ENCODE measurements at regions not wholly inside any gene's neighbourhood (a gene's known extent, or its start where the extent isn't known, plus 50 kb on each side); places are given as distances from the start of the nearest gene placed in this dataset.

DNA sequence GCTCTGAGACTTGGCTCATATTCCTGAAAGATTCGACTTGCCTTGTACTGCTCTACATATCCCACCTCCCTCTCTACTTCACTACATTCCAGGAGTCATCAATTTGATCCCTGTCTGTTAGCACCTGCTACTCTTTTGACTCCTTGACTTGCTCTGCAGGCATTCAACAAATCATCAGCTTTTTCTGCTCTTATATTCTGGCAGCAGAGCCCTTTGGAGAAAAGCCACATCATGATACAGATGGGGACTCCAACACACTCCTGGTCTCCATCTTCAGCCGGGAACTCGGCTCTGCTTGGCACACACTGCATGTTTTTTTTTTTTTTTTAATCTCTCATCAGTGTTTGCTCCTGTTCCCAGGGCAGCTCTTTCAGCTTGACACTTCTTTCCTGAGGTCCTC lies 293.2 kb upstream of the LCORL start:
- POLR2A ChIA-PET: no interaction called here
- CTCF ChIA-PET: no interaction called here
- DNase-seq (ENCODE audit: low read depth, low spot score): no peak
- TF ChIP-seq, protein P1, sequence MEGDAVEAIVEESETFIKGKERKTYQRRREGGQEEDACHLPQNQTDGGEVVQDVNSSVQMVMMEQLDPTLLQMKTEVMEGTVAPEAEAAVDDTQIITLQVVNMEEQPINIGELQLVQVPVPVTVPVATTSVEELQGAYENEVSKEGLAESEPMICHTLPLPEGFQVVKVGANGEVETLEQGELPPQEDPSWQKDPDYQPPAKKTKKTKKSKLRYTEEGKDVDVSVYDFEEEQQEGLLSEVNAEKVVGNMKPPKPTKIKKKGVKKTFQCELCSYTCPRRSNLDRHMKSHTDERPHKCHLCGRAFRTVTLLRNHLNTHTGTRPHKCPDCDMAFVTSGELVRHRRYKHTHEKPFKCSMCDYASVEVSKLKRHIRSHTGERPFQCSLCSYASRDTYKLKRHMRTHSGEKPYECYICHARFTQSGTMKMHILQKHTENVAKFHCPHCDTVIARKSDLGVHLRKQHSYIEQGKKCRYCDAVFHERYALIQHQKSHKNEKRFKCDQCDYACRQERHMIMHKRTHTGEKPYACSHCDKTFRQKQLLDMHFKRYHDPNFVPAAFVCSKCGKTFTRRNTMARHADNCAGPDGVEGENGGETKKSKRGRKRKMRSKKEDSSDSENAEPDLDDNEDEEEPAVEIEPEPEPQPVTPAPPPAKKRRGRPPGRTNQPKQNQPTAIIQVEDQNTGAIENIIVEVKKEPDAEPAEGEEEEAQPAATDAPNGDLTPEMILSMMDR (IDR thresholded peaks at IDR 0.05; ENCODE audit: insufficient read depth, low read length, missing control alignments): no peak
- H3K4me3 ChIP-seq (ENCODE audit: low read depth, low read length): no peak overlapping the region

- ChIA-PET CTCF (no interaction called here), POLR2A (no interaction called here)
- DNase-seq (ENCODE audit: low read depth, low spot score): no peak
- TF ChIP-seq, protein P1 (IDR thresholded peaks at IDR 0.05; ENCODE audit: insufficient read depth, low read length, missing control alignments): no peak
- no peak overlapping the region for H3K4me3 ChIP-seq (ENCODE audit: low read depth, low read length)
These were observed 276.1 kb upstream of the LCORL start for GRCh38 chr4:18297684-18298083.

DNA sequence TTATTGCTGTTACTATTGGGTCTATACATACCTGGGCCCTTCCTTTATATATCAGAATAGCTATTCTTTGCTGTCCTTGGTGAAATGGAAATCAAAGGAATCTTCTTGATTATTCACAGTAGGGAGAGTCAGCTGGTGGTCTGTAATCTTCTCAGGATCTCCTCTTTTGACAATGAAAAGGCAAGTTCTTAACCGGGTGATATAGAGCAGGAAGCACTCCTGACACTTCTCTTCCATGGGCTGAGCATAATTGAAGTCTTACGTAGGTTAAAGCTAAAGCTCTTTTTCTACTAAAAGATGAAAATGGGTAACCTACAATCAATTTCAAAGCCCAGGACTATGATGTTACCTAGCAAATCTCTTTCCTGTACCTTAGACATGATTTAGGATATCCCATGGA lies 274.9 kb upstream of the LCORL start:
- no peak overlapping the region for H3K4me3 ChIP-seq (ENCODE audit: low read depth, low read length)
- CTCF ChIA-PET: no interaction called here

DNA sequence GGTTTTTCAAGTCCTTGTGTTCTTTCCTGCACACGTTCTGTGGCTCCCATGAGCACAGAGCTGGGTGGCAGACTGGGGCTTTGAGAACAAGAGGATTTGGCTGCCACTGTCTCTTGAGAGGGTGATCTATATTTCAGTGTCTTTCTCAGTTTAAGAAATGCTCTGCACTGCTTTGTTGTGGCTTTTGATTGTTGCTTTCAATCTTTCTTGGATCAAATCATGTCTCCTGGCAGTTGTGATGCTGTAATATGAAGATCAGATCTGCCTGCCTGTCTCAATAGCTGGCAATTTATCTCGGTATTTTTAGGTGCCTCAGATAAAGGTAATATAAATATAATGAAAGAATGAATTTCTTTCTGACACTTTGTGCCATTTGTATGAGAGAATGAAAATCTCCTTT lies 273.3 kb upstream of the LCORL start:
- DNase-seq (ENCODE audit: low read depth, low spot score): no peak
- POLR2A ChIA-PET: no interaction called here
- TF ChIP-seq, protein P1 (IDR thresholded peaks at IDR 0.05; ENCODE audit: insufficient read depth, low read length, missing control alignments): no peak
- no peak overlapping the region for H3K4me3 ChIP-seq (ENCODE audit: low read depth, low read length)
- CTCF ChIA-PET: no interaction called here

More for the DNA sequence above, 274.9 kb upstream of the LCORL start:
- POLR2A ChIA-PET: no interaction called here
- TF ChIP-seq, protein P1 (IDR thresholded peaks at IDR 0.05; ENCODE audit: insufficient read depth, low read length, missing control alignments): no peak
- no peak for DNase-seq (ENCODE audit: low read depth, low spot score)

GRCh38 chr4:18294021-18294420 lies 272.5 kb upstream of the LCORL start:
- no peak for DNase-seq (ENCODE audit: low read depth, low spot score)
- H3K4me3 ChIP-seq (ENCODE audit: low read depth, low read length): no peak overlapping the region
- ChIA-PET CTCF (no interaction called here), POLR2A (no interaction called here)
- TF ChIP-seq, protein P1 (IDR thresholded peaks at IDR 0.05; ENCODE audit: insufficient read depth, low read length, missing control alignments): no peak

DNA sequence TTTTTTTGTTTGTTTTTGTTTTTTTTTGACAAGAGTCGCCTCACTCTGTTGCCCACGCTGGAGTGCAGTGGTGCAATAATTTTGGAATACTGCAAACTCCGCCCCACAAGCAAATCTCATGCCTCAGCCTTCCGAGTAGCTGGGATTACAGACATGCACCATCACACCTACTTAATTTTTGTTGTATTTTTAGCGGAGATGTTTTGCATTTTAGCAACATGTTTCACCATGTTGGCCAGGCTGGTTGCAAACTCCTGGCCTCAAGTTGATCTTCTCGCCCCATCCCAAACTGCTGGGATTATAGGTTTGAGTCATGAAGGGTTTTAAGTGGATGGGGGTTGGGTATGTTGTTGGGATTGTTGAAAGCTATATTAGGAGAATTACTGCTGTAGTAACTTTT lies 270.9 kb upstream of the LCORL start:
- ChIA-PET CTCF (no interaction called here), POLR2A (no interaction called here)
- no peak for DNase-seq (ENCODE audit: low read depth, low spot score)
- TF ChIP-seq, protein P1 (IDR thresholded peaks at IDR 0.05; ENCODE audit: insufficient read depth, low read length, missing control alignments): no peak
- no peak overlapping the region for H3K4me3 ChIP-seq (ENCODE audit: low read depth, low read length)

Measured in AG04449 (cell line).